H1 (cell line): ENCODE measurements at regions not wholly inside any gene's neighbourhood (a gene's known extent, or its start where the extent isn't known, plus 50 kb on each side); places are given as distances from the start of the nearest gene placed in this dataset.

Experiments used
- CTCF ChIA-PET: fragments of 300-600 bp; sonication (Branson Sonifier 250); formaldehyde crosslinking; loops from one replicate; lab custom pipeline; 2021; ENCODE audit not compliant: partially characterized antibody; lab: Charles Lee
- POLR2A ChIA-PET: fragments of 300-600 bp; sonication (Branson Sonifier 250); formaldehyde crosslinking; loops from one replicate; lab custom pipeline; 2021; ENCODE audit warnings: inconsistent platforms; ENCODE audit not compliant: partially characterized antibody; lab: Charles Lee
- DNase-seq, 2 experiments: peaks; one replicate each; pipeline versions ENCODE4 v3.0.0 to v3.0.0-alpha.2; 2010 to 2022; ENCODE audit warnings: low spot score in 2 of 2, low read depth in 1 of 2, mixed read lengths in 1 of 2
- FAIRE-seq: peaks from 2 replicates; lab custom pipeline; 2011; peaks lifted over from hg19 to GRCh38; lab: Jason Lieb, UNC
- H2AFZ ChIP-seq: 2 replicates; pipeline ENCODE4 v1.8.1; 2012; ENCODE audit warnings: low read length, inconsistent platforms
- H2AK5ac ChIP-seq: 2 replicates; pipeline ENCODE4 v1.6.1; 2013; ENCODE audit warnings: low read depth, low read length
- H2BK120ac ChIP-seq: replicated peaks from 2 replicates; pipeline ENCODE3; 2013; ENCODE audit warnings: low read depth, low read length, inconsistent platforms
- H2BK12ac ChIP-seq: 2 replicates; pipeline ENCODE4 v1.6.1; 2013; ENCODE audit warnings: low read depth, low read length
- H2BK15ac ChIP-seq: 2 replicates; pipeline ENCODE4 v1.6.1; 2013; ENCODE audit warnings: low read length
- H2BK20ac ChIP-seq: 2 replicates; pipeline ENCODE4 v1.6.1; 2013; ENCODE audit warnings: low read length
- H2BK5ac ChIP-seq: 2 replicates; pipeline ENCODE4 v1.6.1; 2013; ENCODE audit warnings: low read depth, low read length
- H3K14ac ChIP-seq: 2 replicates; pipeline ENCODE4 v1.6.1; 2013; ENCODE audit warnings: inconsistent platforms; ENCODE audit not compliant: insufficient read length
- H3K18ac ChIP-seq: 2 replicates; pipeline ENCODE4 v1.6.1; 2013; ENCODE audit warnings: low read length; ENCODE audit errors: extremely low read depth
- H3K23ac ChIP-seq: 2 replicates; pipeline ENCODE4 v1.6.1; 2013; ENCODE audit warnings: inconsistent platforms; ENCODE audit not compliant: insufficient read length
- H3K23me2 ChIP-seq: 2 replicates; pipeline ENCODE4 v1.6.1; 2013; ENCODE audit warnings: low read depth, low read length
- H3K27ac ChIP-seq: 2 replicates; pipeline ENCODE4 v1.6.1; 2011; ENCODE audit warnings: low read depth, low read length, inconsistent platforms
- H3K27me3 ChIP-seq, 4 experiments: replicated peaks in 1 of 4; 1 replicate in 1 of 4; 2 replicates in 3 of 4; pipeline versions ENCODE4 v1.6.1 to v1.8.1; 2011 to 2013; ENCODE audit warnings: low read length in 3 of 4, mild to moderate bottlenecking in 3 of 4, inconsistent platforms in 2 of 4, mixed read lengths in 2 of 4, moderate library complexity in 1 of 4; ENCODE audit not compliant: control insufficient read depth in 3 of 4, insufficient read depth in 3 of 4; ENCODE audit errors: extremely low read depth in 1 of 4
- H3K36me3 ChIP-seq, 4 experiments: 2 replicates each; pipeline versions ENCODE4 v1.6.1 to v1.8.1; 2011 to 2013; ENCODE audit warnings: mild to moderate bottlenecking in 4 of 4, low read length in 3 of 4, moderate library complexity in 2 of 4, control low read depth in 1 of 4, inconsistent platforms in 1 of 4; ENCODE audit not compliant: insufficient read depth in 4 of 4, control insufficient read depth in 2 of 4
- H3K4ac ChIP-seq: replicated peaks from 2 replicates; pipeline ENCODE3; 2013; ENCODE audit warnings: low read length, low read depth, mixed read lengths, inconsistent platforms; ENCODE audit not compliant: insufficient read length
- H3K4me1 ChIP-seq, 4 experiments: replicated peaks in 1 of 4; 1 replicate in 1 of 4; 2 replicates in 3 of 4; pipeline versions ENCODE4 v1.6.1 to v1.8.1; 2011 to 2013; ENCODE audit warnings: low read length in 3 of 4, inconsistent platforms in 2 of 4, mixed read lengths in 1 of 4; ENCODE audit not compliant: insufficient read depth in 4 of 4, control insufficient read depth in 3 of 4
- H3K4me2 ChIP-seq, 2 experiments: 2 replicates each; pipeline versions ENCODE4 v1.6.1 to v1.8.1; 2011 to 2013; ENCODE audit warnings: low read depth in 2 of 2, low read length in 2 of 2, control low read depth in 1 of 2, inconsistent platforms in 1 of 2, mild to moderate bottlenecking in 1 of 2; ENCODE audit not compliant: insufficient read depth in 1 of 2
- H3K4me3 ChIP-seq, 4 experiments: fragments of 200-600, 300-600 bp in 1 of 4; sonication (generic), shearing (Covaris generic), sonication (Bioruptor Twin) in 1 of 4; 2 replicates each; pipeline versions ENCODE4 v1.5.1 to v1.8.1; 2011 to 2016; ENCODE audit warnings: low read length in 4 of 4, low read depth in 3 of 4, control low read depth in 2 of 4, inconsistent platforms in 2 of 4, mild to moderate bottlenecking in 2 of 4, mixed read lengths in 1 of 4, moderate library complexity in 1 of 4; ENCODE audit not compliant: insufficient read depth in 2 of 4; ENCODE audit errors: extremely low read depth in 1 of 4
- H3K56ac ChIP-seq: replicated peaks from 2 replicates; pipeline ENCODE3; 2013; ENCODE audit warnings: low read depth, mild to moderate bottlenecking, mixed read lengths, low read length, inconsistent platforms; ENCODE audit not compliant: insufficient read length
- H3K79me1 ChIP-seq: 2 replicates; pipeline ENCODE4 v1.6.1; 2013; ENCODE audit warnings: low read depth, low read length, control low read depth
- H3K79me2 ChIP-seq, 2 experiments: 2 replicates each; pipeline versions ENCODE4 v1.6.1 to v1.8.1; 2012 to 2013; ENCODE audit warnings: low read length in 2 of 2, mild to moderate bottlenecking in 2 of 2, inconsistent platforms in 1 of 2; ENCODE audit not compliant: insufficient read depth in 2 of 2, control insufficient read depth in 1 of 2
- H3K9ac ChIP-seq, 4 experiments: replicated peaks in 1 of 4; 1 replicate in 1 of 4; 2 replicates in 3 of 4; pipeline versions ENCODE4 v1.6.1 to v1.8.1; 2011 to 2013; ENCODE audit warnings: low read depth in 3 of 4, low read length in 3 of 4, control low read depth in 2 of 4, mild to moderate bottlenecking in 2 of 4, moderate library complexity in 2 of 4, inconsistent platforms in 1 of 4; ENCODE audit errors: extremely low read depth in 1 of 4
- H3K9me3 ChIP-seq, 2 experiments: 2 replicates each; pipeline versions ENCODE4 v1.6.1 to v1.8.1; 2012 to 2013; ENCODE audit warnings: mild to moderate bottlenecking in 2 of 2, moderate library complexity in 2 of 2, control low read depth in 1 of 2, inconsistent platforms in 1 of 2, low read depth in 1 of 2, low read length in 1 of 2, mixed read lengths in 1 of 2; ENCODE audit not compliant: insufficient read depth in 2 of 2
- H4K20me1 ChIP-seq, 2 experiments: replicated peaks in 1 of 2; 2 replicates each; pipeline versions ENCODE3 to v1.8.1; 2011 to 2013; ENCODE audit warnings: inconsistent platforms in 2 of 2, low read length in 2 of 2, mild to moderate bottlenecking in 1 of 2; ENCODE audit not compliant: insufficient read depth in 2 of 2, control insufficient read depth in 1 of 2
- H4K5ac ChIP-seq: 2 replicates; pipeline ENCODE4 v1.6.1; 2013; ENCODE audit warnings: low read length, low read depth, mixed read lengths, inconsistent platforms; ENCODE audit not compliant: insufficient read length
- H4K8ac ChIP-seq: 2 replicates; pipeline ENCODE4 v1.8.0; 2013; ENCODE audit warnings: mild to moderate bottlenecking, moderate library complexity, low read length, inconsistent platforms; ENCODE audit not compliant: insufficient read depth; ENCODE audit errors: extremely low read depth
- H4K91ac ChIP-seq: replicated peaks from 2 replicates; pipeline ENCODE3; 2013; ENCODE audit warnings: low read length, mixed read lengths, inconsistent platforms; ENCODE audit not compliant: insufficient read length
- CREB1 ChIP-seq: IDR thresholded peaks from 2 replicates; pipeline ENCODE4 v1.6.1; 2012; ENCODE audit warnings: inconsistent platforms
- EZH2 ChIP-seq: fragments of 200-600 bp; sonication (generic); IDR thresholded peaks from 2 replicates; pipeline ENCODE4 v1.7.1; 2012; ENCODE audit warnings: low read depth, mild to moderate bottlenecking, moderate library complexity, low read length, inconsistent platforms; ENCODE audit not compliant: severe bottlenecking
- GABPA ChIP-seq: IDR thresholded peaks from 2 replicates; pipeline ENCODE4 v1.6.1; 2011; ENCODE audit warnings: mild to moderate bottlenecking, low read length, moderate library complexity, borderline replicate concordance; ENCODE audit not compliant: insufficient read depth
- POLR2AphosphoS5 ChIP-seq: IDR thresholded peaks from 2 replicates; pipeline ENCODE4 v1.6.1; 2011; ENCODE audit warnings: low read depth, low read length
- RFX5 ChIP-seq: IDR thresholded peaks from 2 replicates; pipeline ENCODE4 v1.6.1; 2011; ENCODE audit warnings: low read depth, low read length, improper control_type of control experiment, borderline replicate concordance
- TBP ChIP-seq: IDR thresholded peaks from 2 replicates; pipeline ENCODE4 v1.6.1; 2011; ENCODE audit warnings: low read depth, low read length, improper control_type of control experiment
- TCF12 ChIP-seq: IDR thresholded peaks from 2 replicates; pipeline ENCODE4 v1.6.1; 2011; ENCODE audit warnings: low read depth, mild to moderate bottlenecking, low read length

GRCh38 chr4:96383349-96383748 is 543.5 kb downstream of the PDHA2 start:
- Histone ChIP-seq H3K4me2 (no peak overlapping the region), H4K20me1 (no peaks in the 10 kb centered on the region), H3K23ac (no peak overlapping the region), H2BK12ac (no peak overlapping the region), H3K18ac (no peak overlapping the region), H3K36me3 (no peaks in the 10 kb centered on the region), H3K79me2 (no peaks in the 10 kb centered on the region), H2AFZ (no peak overlapping the region), H3K27ac (no peak overlapping the region), H3K4ac (no peak overlapping the region), H4K91ac (no peak overlapping the region), H3K56ac (no peak overlapping the region), H2BK15ac (no peak overlapping the region), H3K9me3 (0 out of 4 replicates have a peak, but pooled peaks cover 0 to 6% of the 10 kb centered on the region in 2 experiments), H4K5ac (no peak overlapping the region), H2AK5ac (no peak overlapping the region), H3K79me1 (no peaks in the 10 kb centered on the region), H2BK120ac (no peak overlapping the region), H3K9ac (no peak overlapping the region), H4K8ac (no peak overlapping the region), H3K4me3 (no peak overlapping the region), H2BK20ac (no peak overlapping the region), H3K4me1 (no peaks in the 10 kb centered on the region), H3K23me2 (no peaks in the 10 kb centered on the region), H3K14ac (no peak overlapping the region), H2BK5ac (no peak overlapping the region), H3K27me3 (peaks cover 0 to 3% (median 0%) of the 10 kb centered on the region in 4 experiments; a peak in 1 of 7 replicates)
- no peak for TF ChIP-seq TBP
- no peak for TF ChIP-seq RFX5
- no peak for TF ChIP-seq POLR2AphosphoS5
- TF ChIP-seq GABPA, result no peak
- no peak for TF ChIP-seq EZH2
- TF ChIP-seq TCF12, result no peak
- TF ChIP-seq CREB1, result no peak
- CTCF ChIA-PET, result interaction anchor here (0.7 kb wide), 1 partner anchor 549 kb away, joined by 3 read pairs; no protein-coding TSS in a partner anchor
- DNase-seq (no peak), FAIRE-seq (no peak)
- POLR2A ChIA-PET, result no interaction called here
